22Rv1 (cell line): ENCODE measurements at regions not wholly inside any gene's neighbourhood (a gene's known extent, or its start where the extent isn't known, plus 50 kb on each side); places are given as distances from the start of the nearest gene placed in this dataset.

Experiments
- ZFX ChIP-seq: fragments of 450-650 bp; IDR thresholded peaks from 2 replicates; pipeline ENCODE4 v1.6.1; 2017; ENCODE audit warnings: antibody characterized with exemption, borderline replicate concordance
- TF ChIP-seq, protein P1 (sequence below): fragments of 450-650 bp; IDR thresholded peaks from 2 replicates; pipeline ENCODE4 v1.5.1; 2017; ENCODE audit warnings: mild to moderate bottlenecking

DNA sequence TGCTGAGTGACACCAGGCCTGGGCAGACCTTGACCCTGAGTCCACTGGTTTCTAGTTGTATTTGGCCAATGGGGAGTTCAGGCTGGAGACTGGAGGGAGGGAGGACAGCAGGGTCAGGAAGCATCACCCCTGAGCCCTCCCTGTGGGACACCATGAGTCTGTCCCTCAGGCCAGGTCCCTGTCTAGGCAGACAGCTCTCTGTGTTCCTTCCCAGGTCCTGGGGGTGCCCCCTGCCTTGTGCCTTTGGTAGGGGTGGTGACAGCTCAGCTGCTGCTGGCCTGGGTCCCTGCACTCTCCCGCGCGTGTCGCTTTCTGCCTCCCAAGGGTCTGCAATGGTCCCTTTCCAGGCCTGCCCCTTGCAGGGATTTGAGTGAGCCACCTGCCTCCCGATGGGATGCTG, 125.5 kb downstream of the OLFM1 start:
- TF ChIP-seq, protein P1, sequence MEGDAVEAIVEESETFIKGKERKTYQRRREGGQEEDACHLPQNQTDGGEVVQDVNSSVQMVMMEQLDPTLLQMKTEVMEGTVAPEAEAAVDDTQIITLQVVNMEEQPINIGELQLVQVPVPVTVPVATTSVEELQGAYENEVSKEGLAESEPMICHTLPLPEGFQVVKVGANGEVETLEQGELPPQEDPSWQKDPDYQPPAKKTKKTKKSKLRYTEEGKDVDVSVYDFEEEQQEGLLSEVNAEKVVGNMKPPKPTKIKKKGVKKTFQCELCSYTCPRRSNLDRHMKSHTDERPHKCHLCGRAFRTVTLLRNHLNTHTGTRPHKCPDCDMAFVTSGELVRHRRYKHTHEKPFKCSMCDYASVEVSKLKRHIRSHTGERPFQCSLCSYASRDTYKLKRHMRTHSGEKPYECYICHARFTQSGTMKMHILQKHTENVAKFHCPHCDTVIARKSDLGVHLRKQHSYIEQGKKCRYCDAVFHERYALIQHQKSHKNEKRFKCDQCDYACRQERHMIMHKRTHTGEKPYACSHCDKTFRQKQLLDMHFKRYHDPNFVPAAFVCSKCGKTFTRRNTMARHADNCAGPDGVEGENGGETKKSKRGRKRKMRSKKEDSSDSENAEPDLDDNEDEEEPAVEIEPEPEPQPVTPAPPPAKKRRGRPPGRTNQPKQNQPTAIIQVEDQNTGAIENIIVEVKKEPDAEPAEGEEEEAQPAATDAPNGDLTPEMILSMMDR = no peak
- no peak for TF ChIP-seq ZFX
